ENCODE measurements at regions not wholly inside any gene's neighbourhood (a gene's known extent, or its start where the extent isn't known, plus 50 kb on each side); places are given as distances from the start of the nearest gene placed in this dataset.

DNA sequence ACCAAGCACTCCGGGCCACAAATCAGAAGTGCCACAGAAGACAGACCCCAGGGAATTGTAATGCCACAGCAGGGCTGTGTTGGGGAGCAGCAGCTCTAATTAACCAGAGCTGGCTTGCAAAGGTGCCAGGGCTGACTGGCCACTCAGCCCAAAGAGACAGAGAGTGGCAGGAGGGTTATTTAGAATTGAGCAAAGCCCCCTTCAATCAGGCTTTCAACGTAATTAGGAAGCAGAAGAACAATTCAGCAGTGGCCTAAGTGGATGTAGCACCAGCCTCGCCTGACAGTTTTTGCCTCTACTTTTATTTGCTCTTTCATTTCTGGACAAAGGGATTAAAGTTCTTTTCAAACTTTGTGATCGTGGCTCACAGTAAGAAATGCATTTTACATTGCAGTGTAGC is 278.3 kb upstream of the IRX3 start:
- DNase-seq: no peak

DNA sequence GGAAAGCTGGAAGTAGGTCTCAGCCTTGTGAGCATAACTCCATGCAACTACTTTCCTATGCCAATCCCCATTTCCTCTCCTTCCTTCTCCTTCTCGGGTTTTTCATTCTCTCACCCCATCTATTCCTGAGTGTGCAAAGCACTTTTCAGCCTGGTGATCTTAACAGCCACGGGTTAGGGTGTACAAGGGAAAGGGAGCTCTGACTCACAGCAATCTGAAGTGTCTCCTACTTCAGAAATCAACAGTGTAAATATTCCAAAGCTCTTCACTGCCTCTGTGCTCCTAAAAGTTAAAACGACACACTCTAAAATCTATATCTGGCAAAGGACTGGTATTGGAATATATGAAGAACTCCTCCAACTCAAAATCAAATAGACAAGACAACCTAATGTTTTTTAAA is 268.0 kb upstream of the IRX3 start:
- no peak for DNase-seq

DNA sequence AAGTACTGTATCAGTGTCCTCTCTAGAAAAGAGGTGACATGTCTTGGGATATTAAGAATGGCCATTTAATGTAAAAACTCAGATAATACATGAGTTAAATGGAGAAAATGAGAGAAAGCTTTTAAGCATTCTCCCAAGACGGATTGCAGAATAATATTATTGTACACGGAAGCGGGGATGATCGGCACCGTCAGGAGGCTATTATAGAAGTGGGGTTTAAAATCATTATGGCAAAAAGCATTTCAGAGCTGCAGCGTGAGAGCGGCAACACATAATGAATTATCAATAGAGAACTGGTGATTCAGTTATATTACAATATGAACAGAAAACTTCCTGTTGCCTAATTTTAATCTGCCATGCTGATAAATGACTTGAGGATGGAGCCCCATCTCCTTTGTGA is 261.7 kb upstream of the IRX3 start:
- DNase-seq: no peak

DNA sequence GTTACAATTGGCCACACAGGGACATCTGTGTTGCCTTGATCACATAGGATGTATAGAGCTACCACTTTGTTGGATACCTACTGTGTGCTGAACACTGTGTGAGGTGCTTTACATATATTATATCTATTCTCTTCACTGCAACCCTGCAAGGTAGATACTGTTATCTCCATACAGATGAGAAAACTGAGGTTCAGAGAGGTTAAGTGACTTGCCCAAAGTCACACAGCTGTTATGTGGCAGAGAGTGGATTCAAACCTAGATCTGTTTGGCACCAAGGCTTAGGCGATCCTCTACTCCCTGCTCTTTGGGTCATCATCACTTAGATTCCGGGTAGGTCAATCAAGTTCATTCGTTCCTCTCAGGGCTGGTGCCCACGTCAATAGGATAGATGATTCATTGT is 260.5 kb upstream of the IRX3 start:
- no peak for DNase-seq

DNA sequence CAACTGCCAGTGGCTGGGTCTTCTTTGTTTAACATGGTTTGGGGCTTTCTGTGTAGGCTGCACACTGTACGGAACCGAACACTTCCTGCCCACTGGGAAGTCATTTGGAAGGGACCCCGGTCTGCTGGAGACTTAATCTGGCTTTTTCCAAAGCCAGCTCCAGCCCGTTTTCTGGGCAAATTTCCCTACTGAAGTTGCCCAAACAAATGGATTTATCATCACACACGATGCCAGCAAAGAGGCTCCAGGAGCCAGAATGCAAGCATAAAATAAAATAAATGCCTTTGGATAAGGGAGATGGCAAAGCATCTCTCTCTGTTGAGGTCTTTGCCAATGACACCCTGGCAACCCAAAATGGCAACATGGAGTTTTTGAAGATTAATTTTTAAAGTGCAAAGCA is 259.9 kb upstream of the IRX3 start:
- no peak for DNase-seq

DNA sequence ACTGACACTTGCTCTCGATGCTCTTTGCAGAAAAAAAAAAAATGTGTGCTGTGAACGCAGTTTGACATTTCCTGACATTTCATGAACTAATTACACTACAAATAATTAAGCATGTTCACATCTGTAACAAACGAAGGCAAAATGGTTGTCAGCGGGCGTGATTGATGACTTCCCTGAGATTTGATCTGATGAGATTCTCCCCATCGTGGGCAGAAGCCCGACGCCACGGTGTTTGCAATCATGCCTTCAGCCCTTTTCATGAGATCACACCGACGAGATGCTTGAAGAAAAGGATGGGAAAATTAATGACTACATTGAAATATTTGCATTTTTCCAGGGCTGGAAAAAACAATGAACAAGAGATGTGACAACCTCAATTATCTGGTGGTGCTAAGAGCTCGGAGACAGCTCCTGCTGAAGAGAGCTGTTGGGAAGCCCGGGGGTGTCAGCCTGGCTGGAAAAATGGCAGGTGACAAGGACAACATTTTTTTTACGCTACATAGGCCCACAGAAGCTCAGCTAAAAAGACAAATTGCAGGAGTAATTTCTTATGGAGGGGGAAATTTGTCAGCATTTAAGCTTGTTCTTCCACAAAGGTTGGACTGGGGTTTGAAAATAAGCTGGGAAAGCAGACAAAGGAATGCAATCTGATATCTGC is 259.4 kb upstream of the IRX3 start:
- DNase-seq: peak; percentile 80

DNA sequence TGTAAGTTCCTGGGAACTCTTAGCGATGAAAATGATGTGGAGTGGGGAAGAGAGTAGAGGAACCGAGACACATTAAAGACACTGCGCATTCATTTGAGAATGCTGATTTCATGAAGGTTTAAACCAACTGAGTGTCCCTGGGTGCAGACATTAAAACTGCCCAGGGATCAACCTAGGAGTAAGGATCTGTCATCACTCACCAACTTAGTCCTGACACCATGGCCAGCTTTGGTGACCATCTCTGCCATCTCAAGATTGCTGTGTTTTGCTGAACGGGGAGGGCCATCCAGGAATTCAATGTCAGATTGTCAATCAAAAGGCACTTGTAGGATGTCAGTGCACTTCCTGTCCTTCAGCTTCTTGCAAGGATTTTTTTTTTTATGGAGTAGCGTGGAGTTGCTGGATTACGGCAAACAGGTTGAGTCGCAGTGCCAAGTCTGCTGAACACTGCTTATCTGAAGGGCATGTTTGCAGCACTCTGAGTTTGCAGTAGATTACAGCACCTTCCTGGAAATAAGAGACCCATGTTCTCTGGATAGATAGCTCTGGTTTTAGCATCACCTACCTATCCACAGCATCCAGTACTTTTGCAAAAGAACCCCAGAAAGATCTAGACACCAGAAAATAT is 258.1 kb upstream of the IRX3 start:
- no peak for DNase-seq

DNA sequence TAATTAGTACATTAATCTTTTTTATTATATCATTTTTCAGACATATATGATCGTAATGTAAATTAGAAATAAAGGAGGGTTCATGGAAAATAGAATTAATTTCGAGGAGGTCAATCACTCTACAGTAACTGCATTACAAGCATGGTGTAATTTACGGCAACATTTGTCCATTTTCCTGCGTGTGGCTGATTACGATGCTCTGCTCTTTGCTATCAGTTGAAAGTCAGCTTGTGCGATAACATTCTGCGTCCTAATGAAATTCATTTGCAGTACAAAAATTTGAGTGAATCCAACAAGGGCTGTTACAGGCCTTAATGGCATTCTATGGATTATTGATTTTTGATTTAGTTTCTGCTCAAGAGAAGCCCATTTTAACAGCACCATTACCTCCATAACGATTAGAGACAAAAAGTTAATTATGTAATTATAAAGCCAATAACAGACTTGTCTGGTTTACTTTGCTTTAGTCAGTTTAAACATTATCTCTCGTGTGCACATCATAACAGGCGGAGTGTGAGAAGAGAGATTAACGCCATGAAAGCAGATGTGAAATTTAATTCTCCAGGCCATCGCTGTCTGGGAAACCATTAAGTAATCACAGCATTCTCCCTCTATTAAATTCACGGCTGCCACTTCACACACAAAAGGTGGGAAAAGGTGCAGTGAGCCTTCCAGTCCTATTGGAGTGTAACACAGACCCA is 256.4 kb upstream of the IRX3 start:
- no peak for DNase-seq

DNA sequence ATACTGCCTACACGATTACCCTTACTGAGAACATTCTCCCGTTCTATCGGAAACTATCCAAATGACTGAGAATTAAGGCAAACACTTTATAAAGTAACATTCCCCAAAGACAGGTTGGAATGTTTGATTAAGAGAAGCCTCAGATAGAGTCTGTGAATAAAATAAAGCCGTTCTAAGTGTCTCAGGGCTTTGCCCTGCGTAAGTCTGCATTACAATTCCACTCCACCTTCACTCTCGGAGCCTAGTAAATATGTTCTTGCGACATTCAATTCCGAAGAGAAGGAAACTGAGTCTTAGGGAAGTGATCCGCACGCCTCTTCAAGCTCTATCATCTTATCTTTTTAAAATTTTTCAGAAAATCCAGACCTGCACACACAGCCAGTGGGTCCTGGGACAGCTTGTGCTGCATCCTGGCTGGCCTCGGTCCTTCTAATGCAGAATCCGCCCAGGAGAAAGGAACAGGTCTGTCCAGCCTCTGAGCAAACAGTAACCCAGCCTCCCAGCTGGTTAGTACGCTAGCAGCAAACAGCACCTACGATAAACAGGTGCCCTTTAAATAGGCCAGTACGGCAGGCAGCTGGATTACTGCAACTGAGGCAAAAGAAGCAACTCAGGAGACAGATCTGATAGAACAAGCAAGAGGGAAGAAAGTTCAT is 254.1 kb upstream of the IRX3 start:
- no peak for DNase-seq

DNA sequence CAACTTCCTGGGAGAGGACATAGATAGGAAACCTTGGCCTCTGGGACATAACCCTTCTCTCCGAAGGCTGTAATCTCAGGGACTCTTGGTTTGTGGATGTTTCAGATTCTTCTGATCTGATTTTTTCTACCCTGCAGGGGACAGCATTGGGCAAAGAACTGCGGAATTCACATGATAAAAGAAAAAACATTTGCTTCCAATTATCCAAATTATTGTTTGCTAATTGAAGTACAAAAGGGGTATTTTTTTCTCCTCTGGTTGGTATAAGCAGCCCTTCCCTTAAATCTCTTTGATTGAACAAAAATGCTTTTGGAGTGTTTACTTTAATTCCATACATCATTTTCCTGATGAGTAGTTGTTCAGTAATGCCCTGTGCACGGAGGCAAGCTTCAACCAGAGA is 251.7 kb upstream of the IRX3 start:
- DNase-seq: no peak

DNA sequence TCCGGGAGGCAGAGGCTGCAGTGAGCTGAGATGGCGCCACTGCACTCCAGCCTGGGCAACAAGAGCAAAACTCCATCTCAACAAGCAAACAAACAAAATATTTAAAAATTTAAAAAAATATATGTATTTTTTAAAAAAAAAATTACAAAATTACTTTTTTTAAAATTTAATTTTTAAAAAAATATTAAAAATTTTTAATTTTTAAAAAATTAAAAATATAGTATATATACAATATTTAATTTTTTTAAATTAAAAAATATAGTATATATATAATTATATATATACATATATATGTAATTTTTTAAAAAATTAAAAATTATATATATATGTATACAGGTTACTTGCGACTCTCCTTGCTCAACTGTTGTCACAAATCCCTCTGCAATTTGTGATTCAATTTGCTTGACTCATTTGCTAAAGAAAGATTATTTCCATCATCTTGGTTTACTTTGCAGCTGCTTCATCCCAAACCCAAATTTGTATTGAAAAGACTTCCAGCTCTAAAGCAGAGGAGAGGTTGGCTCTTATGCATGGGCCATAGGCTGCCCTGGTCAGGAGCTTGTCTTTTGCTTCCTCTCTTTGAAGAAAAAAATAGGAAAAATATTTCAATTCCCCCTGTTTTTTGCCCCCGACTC is 247.4 kb upstream of the IRX3 start:
- no peak for DNase-seq

DNA sequence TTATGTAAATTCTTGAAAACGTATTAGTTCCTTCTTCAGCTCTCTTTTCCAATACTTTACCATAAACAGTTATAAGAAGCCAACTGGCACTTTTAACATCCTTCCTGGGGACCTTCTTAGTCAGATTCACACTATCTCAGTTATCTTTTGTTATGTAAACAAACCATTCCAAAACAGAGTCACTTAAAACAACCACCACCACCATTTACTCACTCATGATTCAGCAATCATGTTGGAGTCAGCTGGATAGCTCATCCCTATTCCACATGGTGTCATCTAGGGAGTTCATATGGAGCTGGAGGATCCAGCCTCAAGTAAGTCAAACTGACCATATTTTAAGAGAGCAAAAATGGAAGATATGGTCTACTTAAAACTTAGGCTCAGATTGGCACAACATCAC is 240.3 kb upstream of the IRX3 start:
- DNase-seq: no peak

DNA sequence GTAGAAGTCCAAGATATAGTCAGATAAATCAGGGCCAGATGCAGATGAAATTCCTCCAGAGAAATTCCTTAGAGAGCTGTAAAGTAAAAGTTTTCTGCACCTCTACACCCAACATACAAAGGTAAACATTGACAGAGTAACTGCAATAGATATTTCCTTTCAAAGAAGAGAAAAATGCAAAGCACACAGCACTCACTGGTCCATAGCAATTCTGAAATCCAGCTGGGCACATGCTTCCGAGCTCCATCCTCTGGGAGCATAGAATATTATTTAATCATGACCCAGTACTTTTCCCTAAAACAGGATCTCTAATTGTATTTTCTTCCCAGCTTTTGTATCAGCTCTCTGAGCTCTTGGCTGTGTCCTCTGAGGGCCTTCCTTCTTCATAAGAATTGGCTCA is 239.5 kb upstream of the IRX3 start:
- DNase-seq: no peak

DNA sequence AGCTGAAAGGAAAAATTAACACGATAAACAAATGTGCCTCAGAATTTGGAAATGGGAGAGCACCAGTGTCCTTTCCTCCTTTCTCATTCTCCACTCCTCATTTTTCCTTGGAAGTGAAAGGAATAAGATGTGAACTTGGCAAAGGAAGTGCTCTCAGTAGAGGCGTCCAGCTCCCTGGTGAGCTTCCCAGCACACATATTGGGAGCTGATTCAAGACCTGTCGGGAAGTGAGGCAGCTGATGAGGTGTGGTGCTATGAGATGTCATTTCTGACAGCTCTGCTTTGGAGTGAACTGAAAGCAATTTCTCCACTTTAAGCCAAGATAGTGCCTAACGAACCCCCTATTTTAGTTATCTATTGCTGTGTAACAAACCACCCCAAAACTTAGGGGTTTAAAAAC is 238.5 kb upstream of the IRX3 start:
- no peak for DNase-seq

DNA sequence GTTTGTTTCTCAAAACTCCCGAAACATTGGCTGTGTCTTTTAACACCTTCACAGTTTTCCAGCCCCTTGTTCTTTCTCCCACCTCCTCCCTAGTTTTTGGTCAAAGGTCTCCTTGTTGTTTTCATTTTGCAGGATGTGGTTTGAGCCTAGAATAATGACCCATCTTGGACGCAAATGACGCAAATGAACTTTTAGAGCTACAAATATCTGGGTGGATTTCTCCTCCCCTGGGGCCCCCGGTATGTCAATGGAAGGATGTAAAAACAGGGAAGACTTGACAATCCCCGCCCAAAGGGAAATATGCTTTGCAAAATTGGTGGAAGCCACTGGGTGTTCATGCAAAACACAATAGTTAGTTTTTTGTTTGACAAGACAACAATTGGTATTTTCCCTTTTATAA is 236.0 kb upstream of the IRX3 start:
- DNase-seq: no peak

DNA sequence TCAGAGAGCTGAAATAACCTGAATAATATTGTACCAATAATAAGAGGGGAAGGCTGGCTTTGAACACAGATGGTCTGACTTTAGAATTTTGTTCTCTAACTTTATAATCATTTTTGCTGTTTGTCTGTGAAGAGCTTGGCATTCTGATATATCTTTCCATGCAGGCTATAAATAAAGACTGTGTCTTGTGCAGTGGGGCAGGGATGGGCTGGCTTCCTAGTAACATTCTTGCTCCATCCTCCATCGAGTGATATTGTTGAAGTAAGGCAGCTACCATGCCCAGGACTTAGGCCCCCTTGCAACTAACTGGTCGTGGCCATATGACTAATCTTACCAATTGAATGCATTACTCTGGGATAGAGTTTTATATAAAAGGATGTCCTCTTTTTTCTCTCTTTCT is 234.7 kb upstream of the IRX3 start:
- no peak for DNase-seq

DNA sequence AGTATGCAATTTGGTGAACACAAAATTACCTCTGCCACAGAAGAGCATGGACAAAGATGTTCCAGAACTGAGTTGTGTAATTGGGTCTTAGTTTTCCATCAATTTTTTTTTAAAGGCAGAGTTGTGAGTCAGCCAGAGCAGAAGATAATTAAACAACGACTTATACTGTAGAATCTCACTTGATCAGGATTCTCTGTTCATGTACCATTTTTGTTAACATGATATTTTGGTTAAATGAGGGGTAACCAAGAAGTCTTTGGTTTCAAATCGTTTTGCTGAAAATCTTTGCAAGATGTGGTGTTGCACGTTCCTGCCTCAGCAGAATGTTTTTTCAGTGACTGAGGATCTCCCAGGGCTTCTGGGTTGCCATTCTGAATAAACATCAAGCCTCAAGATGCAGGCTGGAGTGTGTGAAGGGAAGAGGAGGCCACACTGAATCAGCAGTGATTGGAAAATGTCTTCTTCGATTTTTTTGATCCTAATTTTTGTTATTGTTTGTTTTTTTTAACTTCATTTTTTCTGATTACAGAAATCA is 232.6 kb upstream of the IRX3 start:
- peak; percentile 58 for DNase-seq

DNA sequence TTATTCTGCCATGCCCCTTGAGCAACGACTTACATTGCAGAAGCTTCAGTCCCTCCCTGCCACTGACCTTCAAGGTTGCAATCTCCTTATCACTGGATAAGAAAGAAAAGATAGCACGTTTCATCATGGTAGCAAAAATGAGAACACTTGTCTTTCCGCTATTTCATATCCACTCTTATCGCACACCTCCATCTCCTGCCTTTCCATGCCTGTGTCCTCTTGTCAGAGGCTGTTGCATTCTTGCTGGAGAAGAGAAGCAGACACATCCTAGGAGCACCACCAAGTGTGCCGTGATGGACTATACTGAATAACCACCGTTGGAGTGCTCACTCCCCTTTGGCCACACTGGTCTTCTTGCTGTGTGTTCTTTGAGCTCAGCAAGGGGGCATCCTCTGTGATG is 230.6 kb upstream of the IRX3 start:
- DNase-seq: no peak

DNA sequence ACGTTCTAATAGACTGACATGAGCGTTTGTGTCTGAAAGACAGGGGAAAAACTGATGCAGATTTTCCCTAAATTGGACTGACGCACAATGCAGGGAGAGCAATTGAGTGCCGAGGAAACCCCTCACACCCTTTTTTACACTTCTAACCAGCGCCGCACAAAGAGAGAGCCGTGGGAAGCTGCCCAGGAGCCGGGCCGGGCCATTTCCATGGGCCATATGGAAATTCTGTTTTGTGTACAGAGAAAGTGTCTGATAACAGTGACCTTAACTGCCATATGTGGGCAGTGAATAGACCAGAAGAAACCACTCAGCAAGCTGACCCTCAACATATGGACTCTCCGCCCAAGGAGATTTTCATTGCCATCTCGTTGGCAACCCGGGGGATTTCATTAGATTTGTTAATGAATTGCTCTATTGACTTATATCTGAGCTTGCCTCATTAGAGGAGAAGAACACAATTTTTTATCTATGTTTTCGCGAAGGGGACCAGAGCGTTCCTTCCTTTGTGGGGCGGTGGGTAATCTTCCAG is 225.9 kb upstream of the IRX3 start:
- DNase-seq: peak; percentile 85

DNA sequence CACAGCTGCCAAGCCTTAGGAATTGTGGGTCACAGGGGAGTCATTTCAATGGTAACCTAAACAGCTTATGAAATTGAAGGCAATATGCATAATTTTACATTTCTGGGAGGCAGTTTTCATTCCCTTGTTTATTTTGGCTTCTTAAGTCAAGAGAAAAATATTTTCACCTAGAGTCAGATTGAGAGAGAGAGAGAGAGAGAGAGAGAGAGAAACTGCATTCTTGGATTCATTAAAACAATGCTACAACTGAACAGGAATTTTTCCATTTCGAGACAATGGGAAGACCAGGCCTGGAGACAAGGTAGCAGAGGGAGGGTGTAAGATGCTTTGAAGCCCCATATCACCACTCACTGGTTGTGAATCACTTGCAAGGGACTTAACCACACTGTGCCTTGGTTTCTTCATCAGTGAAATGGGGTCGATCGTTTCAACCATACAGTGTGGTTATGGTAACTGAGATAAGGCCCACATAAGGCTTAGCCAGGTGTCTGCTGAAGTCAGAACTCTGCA is 224.7 kb upstream of the IRX3 start:
- DNase-seq: peak; percentile 59

DNA sequence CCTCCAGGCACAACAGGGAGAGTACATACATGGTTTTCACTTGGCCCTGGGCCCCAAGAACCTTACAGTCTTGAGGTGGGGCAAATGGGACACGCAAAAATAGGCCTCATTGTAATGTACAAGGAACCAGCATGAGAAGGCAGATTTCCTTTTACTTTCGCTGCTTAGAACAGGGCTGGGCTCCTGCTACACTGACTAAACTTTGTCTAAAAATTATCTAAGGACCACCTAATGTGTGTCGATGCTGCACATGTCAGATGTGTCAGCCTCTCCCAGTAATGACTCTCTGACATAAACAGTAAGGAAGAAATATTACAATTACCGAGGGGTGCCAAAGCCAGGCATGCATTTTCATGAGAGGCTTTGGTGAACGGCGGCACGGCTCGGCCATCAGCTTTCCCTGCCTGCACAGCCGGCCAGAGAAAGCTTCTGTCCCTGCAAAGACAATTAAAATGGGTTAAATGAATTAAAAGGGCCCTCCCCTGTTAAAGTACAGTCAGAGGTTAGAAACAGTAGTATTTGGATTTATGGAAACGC is 224.2 kb upstream of the IRX3 start:
- no peak for DNase-seq

DNA sequence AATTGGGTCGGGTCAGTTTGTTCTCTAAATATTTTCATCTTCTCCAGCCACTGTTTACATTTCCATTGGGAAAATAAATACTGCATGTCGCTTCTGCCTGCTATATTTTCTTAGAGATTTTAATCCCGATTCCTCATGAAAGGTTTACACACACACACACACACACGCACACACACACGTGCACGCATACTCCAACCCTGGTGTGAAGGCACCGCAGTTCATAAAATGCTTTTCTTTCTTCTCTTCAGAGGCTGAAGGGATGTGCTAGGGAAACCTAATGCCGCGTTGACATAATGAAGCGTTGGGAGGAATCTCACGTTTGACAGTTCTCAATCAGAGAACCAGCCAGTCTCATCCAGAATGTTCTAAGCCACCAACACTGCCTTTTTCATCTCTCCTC is 222.9 kb upstream of the IRX3 start:
- DNase-seq: peak; percentile 65
